GM03348 (cell line): ENCODE measurements at regions not wholly inside any gene's neighbourhood (a gene's known extent, or its start where the extent isn't known, plus 50 kb on each side); places are given as distances from the start of the nearest gene placed in this dataset.

ENCODE experiments used
- DNase-seq: peaks from one replicate; pipeline ENCODE4 v3.0.0; 2012; ENCODE audit warnings: low spot score

DNA sequence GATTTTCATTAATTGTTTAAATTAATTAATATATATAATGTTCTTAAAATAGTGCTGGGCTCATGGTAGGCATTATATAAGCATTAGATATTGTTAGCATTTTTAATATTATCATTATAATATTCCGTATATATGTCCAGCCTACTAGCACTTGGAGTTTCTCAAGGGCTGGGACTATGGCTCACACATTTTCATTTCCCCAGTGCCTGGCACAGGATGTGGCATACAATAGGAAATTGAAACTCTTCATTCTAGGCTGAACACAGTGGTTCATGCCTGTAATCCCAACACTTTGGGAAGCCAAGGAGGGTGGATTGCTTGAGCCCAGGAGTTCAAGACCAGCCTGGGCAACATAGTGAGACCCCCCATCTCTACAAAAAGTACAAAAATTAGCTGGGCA is 170.4 kb downstream of the RSL24D1 start:
- no peak for DNase-seq

DNA sequence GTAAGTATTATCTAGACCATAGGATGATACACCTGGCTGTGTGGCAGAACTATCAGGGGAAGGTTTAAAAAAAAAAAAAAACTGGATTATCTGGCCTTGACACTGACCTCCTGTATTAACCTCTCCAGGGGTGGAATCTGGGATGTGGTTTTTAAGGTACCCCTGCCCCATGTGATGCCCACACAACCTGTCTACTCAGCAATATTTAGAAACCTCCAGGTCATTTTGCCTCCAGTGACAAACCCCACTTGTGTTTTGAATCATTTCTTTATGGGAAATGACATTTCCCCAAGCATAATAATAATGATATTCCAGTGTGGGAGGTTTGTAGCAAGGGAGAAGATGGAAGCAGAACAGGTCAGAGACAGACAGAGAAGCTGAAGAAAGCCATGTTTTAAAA is 179.1 kb downstream of the RSL24D1 start:
- no peak for DNase-seq

DNA sequence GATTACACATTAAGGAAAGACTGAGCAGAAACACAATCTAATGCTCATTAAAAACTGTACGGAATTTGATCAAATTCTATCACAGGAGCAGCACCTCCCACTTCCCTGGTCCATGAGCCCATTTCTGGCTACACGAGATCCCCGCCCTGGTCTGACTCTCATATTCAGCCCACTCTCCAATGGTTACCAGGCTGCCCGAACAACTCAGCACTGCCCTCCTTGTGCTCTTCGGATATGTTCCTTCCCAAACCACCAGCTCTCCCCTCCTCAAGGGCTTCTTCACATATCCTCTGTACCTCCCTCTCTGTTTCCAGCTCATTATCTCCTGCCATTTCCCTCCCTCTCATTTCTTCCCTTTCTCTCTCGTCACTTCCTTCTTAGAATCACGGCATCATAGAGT is 180.5 kb downstream of the RSL24D1 start:
- DNase-seq = no peak

DNA sequence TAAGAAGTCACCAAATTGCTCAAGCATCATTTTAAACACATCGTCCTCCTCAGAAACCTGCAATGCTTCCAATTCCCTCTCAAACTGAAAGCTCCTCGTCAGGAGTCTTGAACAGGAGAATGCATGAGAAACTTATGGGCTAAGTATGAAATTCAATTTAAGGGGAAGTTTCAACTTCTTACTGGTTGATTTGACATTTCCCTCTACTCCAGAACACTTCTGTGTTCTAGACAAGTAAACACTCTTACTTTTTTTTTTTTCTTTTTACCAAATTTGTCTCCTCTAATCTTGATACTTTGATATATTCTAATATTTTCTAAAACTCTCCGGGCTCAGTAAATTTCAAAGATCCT is 181.7 kb downstream of the RSL24D1 start:
- no peak for DNase-seq

DNA sequence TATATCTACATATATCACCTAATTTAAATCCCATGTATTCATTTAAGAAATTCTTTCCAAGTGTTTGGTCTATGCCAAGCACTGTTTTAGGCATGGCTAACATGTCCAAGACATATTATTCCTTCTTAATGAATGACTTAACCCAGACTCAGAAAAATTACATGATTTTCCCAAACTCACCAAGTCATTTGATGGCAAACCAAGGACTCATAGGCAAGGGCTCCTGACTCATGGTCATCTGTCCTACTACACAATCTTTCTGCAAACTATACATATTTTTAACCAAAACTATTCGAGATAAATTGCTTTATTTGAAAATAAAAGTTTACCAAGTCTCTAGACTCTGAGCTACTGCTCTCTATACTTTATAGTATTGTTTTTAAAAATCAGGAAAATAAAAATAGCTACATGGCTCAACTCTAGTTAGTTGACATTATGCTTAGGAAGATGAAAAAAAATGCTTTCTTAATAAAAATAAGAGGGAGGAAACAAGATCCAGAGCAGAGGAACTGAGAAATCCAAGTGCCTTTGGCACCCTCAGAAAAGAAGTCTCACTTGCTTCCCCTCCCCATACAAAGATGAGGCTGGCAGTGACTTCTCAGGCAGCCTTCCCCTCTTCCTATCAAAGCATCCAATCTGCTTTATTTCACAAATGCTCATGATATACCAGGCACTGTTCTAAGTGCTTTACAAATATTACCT is 182.2 kb downstream of the RSL24D1 start:
- no peak for DNase-seq

DNA sequence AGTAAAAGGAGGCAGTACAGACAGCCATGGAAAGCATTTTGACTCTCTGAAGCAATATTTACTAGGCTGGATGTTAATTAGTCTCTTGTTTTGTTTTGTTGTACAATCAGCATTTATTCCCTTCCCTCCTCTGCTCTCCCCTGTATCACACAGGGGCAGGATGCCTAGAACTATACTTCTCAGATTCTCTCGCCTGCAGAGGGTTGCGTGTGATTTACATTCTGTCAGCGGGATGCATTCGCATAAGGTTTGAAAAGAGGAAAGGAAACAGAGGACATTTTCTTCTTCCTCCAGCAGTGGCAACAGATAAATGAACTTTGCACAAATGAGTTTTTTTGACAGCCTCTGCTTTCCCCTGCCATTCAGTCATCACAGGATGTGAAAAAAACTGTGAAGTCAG is 188.3 kb downstream of the RSL24D1 start:
- DNase-seq = no peak

DNA sequence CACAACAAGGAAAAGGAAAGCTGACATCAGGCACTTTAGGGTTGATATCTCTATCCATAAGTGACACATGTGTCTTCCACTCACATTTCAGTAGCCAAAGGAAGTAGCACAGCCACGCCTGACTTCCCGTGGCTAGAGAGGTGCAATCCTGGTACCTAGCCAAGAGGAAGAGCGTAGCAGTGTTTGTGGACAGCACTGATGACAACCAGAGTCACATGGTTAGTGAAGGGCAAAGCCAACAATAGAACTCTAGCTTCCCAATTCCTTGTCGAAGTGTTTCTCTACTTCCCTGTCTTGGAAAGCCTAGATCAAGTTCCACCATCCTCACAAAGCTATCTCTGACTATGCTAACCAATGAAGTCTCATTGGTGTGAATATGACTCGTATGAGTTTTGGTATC is 189.2 kb downstream of the RSL24D1 start:
- no peak for DNase-seq

DNA sequence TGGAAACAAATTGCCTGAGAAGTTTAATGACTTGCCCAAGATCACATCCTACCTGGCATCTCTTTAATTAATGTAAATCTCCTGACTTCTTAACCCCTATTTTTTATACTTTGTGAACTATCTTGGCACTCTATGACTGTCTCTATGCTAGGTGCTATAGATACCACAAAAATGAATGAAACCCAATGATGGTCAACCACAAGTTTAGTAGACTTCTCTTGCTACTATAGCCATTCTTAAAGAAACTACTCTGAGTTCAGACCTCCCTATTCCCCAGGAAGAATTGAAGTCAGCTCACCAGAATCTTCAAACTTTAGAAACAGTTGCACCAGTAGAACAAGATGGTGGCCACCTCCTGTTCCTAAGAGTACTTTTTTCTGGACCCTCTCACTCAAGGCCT is 191.1 kb downstream of the RSL24D1 start:
- no peak for DNase-seq

DNA sequence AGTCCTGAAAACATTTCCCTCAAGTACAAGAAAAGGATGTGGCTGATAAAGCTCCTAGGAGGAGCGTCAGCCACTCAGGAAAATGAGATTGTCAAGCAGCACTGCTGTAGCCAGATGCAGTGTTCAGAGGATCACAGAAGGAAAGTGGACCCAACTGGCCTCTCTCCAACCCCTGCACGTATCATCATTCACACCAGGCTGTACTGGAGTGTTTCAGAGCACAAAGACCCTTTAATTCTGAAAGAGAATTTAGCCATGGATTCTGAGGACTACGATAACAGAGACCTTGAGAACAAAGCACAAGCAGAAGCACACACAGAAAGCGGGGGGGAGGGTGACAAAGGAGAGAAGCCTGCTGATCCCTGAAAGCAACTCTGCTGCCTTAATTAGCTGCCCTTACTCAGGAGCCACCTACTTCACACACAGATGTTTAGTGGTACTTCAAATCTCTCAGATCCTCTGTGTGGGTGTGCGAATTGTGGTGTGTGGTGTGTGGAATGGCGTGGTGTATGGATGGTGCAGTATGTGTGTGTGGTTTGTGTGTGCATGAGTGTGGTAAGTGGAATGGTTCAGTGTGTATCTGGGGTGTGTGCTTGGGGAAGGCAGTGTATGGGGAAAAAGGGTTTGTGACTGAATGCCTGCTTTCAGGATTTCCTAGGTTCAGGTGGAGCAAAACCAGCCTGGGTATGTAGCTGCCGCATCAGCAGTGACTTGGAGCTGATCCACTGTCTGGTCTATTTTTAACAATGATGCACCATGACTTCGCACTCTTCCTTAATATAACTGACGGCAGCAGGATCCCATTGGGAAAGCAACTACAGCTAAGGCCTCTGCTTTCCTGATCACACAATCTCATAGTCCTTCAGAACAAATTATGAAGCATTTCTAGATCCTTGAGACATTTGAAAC is 192.5 kb downstream of the RSL24D1 start:
- DNase-seq = no peak

DNA sequence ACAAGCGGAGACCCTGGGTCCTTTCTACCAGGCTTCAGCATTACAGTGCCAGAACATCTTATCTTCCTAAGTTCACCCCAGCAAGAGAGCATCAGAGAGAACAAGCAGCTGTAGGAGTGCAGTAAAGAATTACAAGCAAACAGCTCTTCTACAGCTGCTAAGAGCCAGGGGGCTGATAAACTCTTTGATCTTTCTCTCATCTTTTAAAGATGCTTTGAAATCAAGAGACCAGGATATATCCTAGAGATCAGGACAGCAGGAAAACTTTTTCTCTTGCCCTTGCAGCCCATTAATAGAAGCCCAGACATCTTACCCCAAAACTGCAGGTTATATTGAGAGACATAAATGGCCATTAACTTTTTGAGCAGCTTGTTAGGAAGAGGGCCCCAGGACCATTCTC is 198.1 kb downstream of the RSL24D1 start:
- DNase-seq = no peak

DNA sequence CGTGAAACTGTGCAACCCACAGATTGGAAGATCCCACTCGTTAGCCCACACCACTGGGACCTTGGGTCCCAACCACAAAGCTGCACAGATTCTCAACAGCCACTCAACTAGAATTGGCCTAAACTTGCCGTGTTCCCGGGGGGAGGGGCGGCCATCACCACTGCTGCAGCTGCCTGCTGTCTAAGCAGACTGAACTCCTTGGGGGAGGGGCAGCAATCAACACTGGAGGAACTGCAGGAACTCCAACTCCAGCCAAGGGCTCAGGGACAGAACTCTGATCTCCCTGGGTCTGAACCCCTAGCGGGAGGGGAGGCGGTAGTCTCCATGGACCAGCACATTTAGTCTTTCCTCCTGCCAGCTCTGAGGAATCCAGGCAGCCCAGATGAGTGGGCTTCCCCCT is 205.9 kb downstream of the RSL24D1 start:
- DNase-seq = no peak

DNA sequence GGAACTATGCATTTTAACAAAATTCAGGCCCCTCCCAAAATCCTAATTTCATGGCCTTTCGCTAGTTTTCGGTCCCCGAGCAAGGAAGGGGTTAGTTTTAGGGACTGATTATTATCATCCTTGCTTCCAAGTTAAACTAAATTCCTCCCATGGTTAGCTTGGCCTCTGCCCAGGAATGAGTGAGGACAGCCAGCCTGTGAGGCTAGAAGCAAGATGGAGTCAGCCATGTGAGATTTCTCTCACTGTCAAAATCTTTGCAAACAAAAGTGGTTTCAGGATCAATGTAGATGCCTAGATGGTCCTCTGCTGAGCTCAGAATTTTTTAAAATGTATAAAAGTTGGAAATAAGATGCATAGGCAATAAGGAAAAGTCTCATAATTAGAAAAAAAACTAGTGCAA is 208.9 kb downstream of the RSL24D1 start:
- DNase-seq = no peak

DNA sequence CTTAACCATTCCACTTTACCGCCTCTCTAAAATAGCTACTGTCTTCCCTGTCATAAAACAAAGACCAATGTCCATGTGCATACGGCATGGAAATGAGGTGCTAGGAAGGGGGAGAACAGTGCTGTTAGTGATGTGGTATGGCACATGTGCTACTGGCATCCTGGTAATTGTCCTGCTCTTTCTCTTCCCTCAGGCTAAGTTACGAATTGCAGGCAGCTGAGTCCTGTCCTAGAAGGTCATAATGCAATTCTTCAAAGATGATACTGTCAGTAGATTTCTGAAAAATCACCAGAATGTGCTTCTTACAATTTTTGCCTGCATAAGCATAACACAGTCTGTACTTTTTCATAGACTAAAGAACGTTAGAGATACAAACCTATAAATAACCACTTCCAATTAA is 216.8 kb downstream of the RSL24D1 start:
- DNase-seq = no peak

DNA sequence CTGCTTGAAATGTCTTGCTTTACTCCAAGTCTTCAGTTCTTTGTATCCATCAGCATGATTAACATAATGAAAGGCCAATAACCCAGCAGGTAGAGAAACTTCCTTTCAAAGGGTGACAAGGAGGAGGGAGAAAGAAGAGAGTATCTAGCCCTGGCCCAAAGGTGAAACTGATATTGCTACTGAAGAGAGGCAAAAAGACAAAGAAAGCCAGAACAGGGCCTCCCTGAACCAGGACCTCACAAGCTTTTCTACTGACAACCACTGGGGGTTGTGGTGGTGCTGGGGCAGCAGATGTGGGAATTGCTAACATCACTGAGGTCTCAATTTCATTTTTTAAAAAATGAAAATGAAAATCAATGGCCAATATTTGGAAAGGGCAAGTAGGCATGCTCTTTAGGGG is 234.1 kb downstream of the RSL24D1 start:
- no peak for DNase-seq

DNA sequence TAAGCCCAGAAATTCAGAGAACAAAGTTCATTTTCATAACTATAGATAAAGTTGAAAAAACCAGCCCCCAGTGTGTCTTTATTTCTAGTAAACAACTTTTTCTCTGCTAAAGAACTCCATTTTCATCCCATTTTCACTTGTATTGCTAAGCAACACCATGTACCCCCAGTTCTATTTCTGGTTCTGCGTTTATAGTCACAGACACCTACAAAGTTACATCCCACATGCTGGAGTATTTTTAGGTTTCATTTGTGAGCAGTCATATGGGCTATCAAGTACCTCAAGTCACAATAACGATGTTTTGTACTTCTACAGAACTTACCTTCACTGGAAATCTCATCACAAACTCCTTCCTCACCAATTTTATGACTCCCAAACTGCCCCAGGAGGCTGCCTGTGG is 236.5 kb downstream of the RSL24D1 start:
- no peak for DNase-seq

DNA sequence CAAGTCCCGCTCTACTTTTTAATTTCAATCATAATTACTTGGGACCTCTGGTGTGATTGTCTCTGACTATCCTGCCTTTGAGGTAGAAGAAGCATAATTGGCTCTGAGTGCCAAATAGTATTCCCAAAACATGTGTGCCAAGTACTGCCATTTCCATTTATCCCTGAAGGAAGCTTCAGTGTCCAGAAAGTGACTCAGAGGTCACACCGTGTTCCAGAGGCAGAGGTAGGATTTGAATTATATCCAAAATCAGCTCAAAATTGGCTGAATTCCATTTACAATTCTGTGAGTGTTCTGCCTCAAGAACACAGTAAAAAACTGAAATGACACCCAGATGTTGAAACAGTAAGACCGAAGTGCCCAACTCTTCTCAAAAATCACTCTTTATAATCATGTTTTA is 255.3 kb downstream of the RSL24D1 start:
- no peak for DNase-seq

DNA sequence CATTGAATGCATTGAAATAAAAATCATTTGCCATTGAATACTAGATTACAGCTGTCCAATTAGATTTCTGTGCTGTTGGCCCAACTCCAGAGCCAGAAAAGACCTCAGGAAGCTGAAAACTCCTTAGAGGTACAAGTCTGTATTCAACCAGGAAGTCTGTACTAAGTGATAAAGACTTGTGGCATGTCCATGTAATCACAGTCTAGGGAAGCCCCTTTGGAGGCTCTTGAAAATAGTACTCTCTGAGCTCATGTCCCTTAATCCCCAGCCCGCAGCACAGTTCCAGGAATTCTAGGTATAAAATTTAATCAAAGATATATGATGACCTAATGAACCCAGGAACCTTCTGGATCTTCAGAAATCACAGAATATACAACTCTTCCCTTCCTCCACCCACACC is 279.4 kb downstream of the RSL24D1 start:
- DNase-seq = no peak

DNA sequence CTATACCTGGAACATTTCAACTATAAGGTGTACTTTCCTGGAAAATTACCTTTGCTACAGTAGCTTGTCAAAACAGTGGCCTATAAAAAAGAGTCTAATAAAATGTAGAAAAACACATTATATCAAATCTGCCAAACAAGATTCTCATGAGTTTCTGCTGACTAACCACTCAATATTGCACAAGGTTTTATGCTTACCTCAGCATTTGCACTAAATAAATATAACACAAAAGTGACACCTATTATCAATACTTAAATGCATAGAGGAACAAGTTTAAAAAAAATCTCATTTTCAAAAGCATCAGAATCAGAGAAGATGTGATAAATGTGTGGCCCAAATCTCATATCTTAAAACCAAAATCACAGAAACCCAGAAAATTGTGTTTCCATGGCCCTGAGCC is 281.4 kb downstream of the RSL24D1 start:
- DNase-seq = no peak

DNA sequence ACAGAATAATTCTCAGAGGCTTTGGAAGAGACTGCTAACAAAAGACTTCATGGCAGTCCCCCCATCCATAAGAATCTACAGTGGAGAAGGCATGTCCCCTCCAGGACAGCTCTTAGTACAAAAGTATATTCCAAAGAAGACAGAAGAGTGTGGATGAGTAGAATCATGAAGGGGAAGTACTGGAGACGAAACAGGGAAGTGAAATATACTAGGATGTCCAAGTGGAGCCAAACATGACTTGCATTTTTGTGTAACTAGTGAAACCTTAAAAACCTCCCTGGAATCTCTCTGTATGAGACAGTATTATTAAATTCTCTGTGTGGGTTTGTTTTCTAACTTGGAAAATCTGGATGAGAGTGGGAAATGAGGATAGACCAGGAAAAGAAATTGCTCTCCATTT is 312.4 kb downstream of the RSL24D1 start:
- DNase-seq = no peak

DNA sequence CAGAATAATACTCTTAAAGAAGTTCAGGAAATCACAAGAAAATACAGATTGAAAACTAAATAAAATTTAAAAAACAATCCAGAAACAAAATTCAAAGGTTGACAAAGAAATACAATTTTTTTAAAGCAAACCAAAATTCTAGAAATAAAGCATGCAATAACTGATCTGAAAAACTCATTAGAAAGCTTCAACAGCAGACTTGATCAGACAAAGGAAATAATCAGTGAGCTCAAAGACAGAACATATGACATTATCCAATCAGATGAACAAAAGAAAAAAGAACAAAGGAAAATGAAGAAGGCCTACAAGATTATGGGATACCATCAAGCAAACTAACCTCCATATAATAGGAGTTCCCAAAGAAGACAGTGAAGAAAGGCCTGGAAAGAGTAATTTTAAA is 336.8 kb downstream of the RSL24D1 start:
- no peak for DNase-seq

DNA sequence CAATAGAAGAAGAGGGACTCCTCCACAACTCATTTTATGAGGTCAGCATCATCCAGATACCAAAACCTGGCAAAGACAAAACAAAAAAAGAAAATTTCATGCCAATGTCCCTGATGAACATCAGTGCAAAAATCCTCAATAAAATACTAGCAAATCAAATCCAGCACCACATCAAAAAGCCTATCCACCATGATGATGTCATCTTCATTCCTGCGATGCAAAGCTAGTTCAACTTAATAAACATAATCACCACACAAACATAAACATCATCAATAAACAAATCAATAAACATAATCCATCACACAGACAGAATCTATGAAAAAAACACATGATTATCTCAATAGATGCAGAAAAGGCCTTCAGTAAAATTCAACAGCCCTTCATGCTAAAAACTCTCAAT is 342.1 kb downstream of the RSL24D1 start:
- DNase-seq = no peak

DNA sequence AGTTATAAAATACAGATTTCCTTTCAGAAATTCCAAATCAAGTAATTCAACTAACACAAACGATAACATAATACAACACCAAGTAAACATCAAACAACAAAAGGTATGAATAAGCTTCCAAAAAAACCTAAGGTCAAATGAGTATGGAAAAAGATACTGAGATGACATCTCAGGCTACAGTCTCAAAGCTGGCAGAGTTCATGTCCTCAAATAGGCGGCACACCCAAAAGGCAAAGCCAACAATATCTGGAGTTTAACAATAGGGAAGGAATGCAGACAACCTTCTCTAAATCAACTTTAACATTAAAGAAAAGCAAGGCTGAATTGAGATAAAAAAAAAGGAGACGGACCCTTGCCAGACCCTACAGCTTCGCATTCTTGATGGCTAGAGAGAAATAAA is 346.6 kb downstream of the RSL24D1 start:
- no peak for DNase-seq

DNA sequence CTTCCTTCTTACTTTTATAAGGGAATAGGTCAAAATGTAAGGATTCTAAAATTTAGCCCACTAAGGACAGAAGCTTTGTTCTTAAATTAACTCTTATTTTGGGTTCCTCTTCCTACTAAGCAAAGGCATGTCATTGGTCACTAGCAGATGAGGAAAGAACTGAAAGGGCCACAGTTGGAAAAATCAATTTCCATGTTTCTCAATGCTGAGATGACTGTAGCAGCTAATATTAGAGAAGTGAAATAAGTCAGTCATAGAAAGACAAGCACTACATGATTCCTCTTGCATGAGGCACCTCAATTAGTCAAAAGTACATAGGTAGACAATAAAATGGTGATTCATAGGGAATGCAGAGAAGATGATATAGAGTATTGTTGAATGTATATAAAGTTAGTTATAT is 353.7 kb downstream of the RSL24D1 start:
- DNase-seq = no peak
